ENCODE measurements at regions not wholly inside any gene's neighbourhood (a gene's known extent, or its start where the extent isn't known, plus 50 kb on each side); places are given as distances from the start of the nearest gene placed in this dataset.

DNA sequence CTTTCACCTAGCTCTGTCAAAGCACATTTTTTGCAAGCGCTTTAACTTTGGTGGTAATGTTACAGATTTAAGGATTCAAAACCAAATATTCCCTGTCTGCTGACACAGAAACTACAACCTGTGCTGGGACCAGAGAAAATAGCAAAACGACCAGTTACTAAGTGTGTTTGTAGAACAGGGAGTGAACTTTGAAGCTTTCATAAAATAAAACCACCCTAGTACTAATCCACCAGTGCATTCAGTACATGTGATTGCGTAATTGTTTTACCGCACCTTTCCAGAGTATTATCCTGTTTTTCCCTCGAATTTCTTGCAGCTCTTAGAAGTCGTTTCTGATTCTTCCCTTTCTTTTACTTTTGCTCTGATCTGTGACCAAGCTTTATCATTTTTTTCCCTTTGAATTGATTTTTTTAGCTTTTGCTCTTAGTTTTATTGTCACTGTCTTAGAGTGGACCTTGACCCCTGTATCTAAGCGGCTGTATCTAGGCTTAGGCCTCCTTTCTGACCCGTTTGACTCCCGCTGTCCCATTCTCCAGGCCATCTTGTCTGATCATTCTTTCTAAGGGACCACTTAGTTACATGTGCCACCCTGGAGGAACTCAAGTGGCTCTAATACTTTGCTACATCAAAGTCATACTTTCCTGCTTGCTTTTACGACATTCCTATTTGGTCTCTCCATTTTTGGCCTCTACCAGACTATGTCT is 429.4 kb downstream of the PCNX1 start:
- H3K9me3 ChIP-seq (ENCODE audit: insufficient read depth, low read length): no peaks in the 10 kb centered on the region
- no peaks in the 10 kb centered on the region for H3K36me3 ChIP-seq (ENCODE audit: insufficient read depth, insufficient read length, low read length)
- no peak overlapping the region for H3K9ac ChIP-seq (ENCODE audit: insufficient read length, low read depth)
- TF ChIP-seq SUZ12 (IDR thresholded peaks at IDR 0.05; ENCODE audit: extremely low read depth, insufficient read depth, insufficient read length): no peak
- TF ChIP-seq YY1 (IDR thresholded peaks at IDR 0.05; ENCODE audit: insufficient read depth, insufficient read length): no peak
- no peak for TF ChIP-seq ZNF274 (IDR thresholded peaks at IDR 0.05; ENCODE audit: low read depth, low read length)
- no peak overlapping the region for H3K4me3 ChIP-seq (ENCODE audit: insufficient read length, low read depth)
- H3K27me3 ChIP-seq (ENCODE audit: insufficient read depth, insufficient read length): no peaks in the 10 kb centered on the region
- no peak for DNase-seq (ENCODE audit: low read depth, low spot score)
- no peaks in the 10 kb centered on the region for H3K4me1 ChIP-seq (ENCODE audit: insufficient read depth, insufficient read length)

DNA sequence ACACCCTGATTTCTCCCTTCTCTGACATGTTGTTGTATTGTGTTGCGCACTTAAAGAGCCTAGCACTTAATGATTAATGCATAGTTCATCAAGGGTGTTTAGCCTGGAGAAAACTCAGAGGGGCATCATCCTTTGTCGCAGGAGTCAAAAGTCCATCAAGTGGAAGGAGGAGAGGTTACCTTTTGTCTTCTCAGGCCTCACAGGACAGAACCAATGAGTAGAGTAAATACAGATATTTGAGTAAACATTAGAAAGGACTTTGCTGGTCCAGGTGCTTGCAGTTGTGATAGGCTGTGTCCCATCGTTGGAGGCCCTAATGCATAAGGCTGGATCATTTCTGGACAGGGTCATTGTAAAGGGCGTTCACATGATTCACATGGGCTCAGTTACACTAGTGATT is 430.9 kb downstream of the PCNX1 start:
- Histone ChIP-seq H3K9me3 (ENCODE audit: insufficient read depth, low read length) (no peaks in the 10 kb centered on the region), H3K4me1 (ENCODE audit: insufficient read depth, insufficient read length) (no peaks in the 10 kb centered on the region), H3K36me3 (ENCODE audit: insufficient read depth, insufficient read length, low read length) (no peaks in the 10 kb centered on the region), H3K9ac (ENCODE audit: insufficient read length, low read depth) (no peak overlapping the region), H3K27me3 (ENCODE audit: insufficient read depth, insufficient read length) (no peaks in the 10 kb centered on the region), H3K4me3 (ENCODE audit: insufficient read length, low read depth) (no peak overlapping the region)
- DNase-seq (ENCODE audit: low read depth, low spot score): no peak
- TF ChIP-seq YY1 (IDR thresholded peaks at IDR 0.05; ENCODE audit: insufficient read depth, insufficient read length) (no peak), ZNF274 (IDR thresholded peaks at IDR 0.05; ENCODE audit: low read depth, low read length) (no peak), SUZ12 (IDR thresholded peaks at IDR 0.05; ENCODE audit: extremely low read depth, insufficient read depth, insufficient read length) (no peak)

DNA sequence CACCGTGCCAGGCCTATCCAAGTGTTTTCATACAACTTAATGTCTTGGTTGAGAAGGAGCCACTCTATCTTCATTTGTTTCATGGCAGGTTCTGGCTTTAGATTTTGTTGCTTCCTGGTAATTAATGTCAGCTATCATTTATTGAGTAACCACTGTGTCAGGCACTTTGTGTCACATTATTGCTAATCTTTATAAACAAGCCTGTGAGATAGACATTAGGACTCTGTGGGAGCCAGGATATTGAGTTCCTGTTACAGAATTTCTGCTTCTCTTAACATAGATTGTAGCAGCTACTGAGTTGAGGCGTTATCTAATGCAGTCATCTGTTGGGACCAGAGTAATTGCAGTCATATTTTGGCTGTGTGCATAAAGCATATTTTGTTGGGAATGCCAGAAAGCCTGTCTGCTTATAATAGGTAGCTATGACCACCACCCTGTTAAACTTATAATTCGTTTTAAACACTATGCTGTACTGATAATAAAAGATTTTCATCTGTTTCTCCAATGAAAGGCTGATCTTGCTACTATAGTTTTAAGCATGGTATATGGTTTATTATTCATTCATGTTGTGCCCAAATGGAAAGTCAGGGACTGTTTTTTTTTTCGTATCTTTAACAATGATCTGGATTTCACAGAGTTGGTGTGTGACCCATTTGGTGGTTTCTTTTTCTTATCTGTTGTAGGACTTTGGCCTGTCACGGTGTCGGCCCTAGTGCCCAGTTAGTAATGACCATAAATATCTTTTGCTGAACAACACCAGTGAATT is 432.6 kb downstream of the PCNX1 start:
- H3K9me3 ChIP-seq (ENCODE audit: insufficient read depth, low read length): no peaks in the 10 kb centered on the region
- no peaks in the 10 kb centered on the region for H3K27me3 ChIP-seq (ENCODE audit: insufficient read depth, insufficient read length)
- no peak overlapping the region for H3K9ac ChIP-seq (ENCODE audit: insufficient read length, low read depth)
- no peaks in the 10 kb centered on the region for H3K4me1 ChIP-seq (ENCODE audit: insufficient read depth, insufficient read length)
- no peak for DNase-seq (ENCODE audit: low read depth, low spot score)
- H3K4me3 ChIP-seq (ENCODE audit: insufficient read length, low read depth): no peak overlapping the region
- no peaks in the 10 kb centered on the region for H3K36me3 ChIP-seq (ENCODE audit: insufficient read depth, insufficient read length, low read length)
- TF ChIP-seq YY1 (IDR thresholded peaks at IDR 0.05; ENCODE audit: insufficient read depth, insufficient read length): no peak
- TF ChIP-seq ZNF274 (IDR thresholded peaks at IDR 0.05; ENCODE audit: low read depth, low read length): no peak
- TF ChIP-seq SUZ12 (IDR thresholded peaks at IDR 0.05; ENCODE audit: extremely low read depth, insufficient read depth, insufficient read length): no peak

DNA sequence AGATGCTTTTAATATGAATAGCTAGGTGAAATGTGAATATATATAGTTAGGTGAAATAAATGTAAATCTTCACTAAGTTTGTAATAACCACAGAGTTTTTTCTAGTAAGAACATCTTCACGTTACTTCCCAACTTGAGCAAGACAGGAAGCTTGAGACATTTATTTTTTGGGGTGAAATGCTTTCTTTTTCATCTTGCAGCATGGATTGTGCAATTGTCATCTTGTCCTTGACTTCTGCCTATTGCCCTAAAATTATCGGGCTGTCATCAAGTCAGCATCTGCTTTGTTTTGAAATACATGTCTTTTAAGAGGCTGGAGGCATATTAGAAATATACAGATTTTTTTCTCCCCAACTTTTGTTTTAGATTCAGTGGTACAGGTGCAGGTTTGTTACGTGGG is 433.9 kb downstream of the PCNX1 start:
- TF ChIP-seq SUZ12 (IDR thresholded peaks at IDR 0.05; ENCODE audit: extremely low read depth, insufficient read depth, insufficient read length) (no peak), YY1 (IDR thresholded peaks at IDR 0.05; ENCODE audit: insufficient read depth, insufficient read length) (no peak), ZNF274 (IDR thresholded peaks at IDR 0.05; ENCODE audit: low read depth, low read length) (no peak)
- Histone ChIP-seq H3K36me3 (ENCODE audit: insufficient read depth, insufficient read length, low read length) (no peaks in the 10 kb centered on the region), H3K27me3 (ENCODE audit: insufficient read depth, insufficient read length) (no peaks in the 10 kb centered on the region), H3K9ac (ENCODE audit: insufficient read length, low read depth) (no peak overlapping the region), H3K4me1 (ENCODE audit: insufficient read depth, insufficient read length) (no peaks in the 10 kb centered on the region), H3K9me3 (ENCODE audit: insufficient read depth, low read length) (no peaks in the 10 kb centered on the region), H3K4me3 (ENCODE audit: insufficient read length, low read depth) (no peak overlapping the region)
- DNase-seq (ENCODE audit: low read depth, low spot score): no peak

DNA sequence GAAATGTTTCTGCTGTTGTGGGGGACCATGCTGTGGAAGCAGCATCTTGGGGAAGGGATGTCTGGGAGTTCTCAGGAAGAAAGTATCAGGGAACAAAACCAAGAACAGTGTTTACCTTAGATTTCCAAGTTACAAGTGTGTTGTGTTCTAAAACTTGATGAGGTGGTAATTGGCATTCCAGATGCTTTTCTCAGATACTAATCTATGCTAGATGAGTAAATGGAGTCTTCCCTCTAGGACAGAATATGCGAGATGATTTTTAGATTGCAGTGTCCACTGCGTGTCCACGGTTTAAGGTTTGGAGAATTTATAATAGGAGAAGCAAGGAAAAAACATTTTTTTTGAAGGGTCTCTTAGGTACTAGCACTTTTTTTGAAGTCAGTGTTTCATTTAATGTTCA is 436.5 kb downstream of the PCNX1 start:
- no peaks in the 10 kb centered on the region for H3K27me3 ChIP-seq (ENCODE audit: insufficient read depth, insufficient read length)
- no peak for DNase-seq (ENCODE audit: low read depth, low spot score)
- no peaks in the 10 kb centered on the region for H3K36me3 ChIP-seq (ENCODE audit: insufficient read depth, insufficient read length, low read length)
- H3K4me1 ChIP-seq (ENCODE audit: insufficient read depth, insufficient read length): no peaks in the 10 kb centered on the region
- no peak overlapping the region for H3K9ac ChIP-seq (ENCODE audit: insufficient read length, low read depth)
- H3K4me3 ChIP-seq (ENCODE audit: insufficient read length, low read depth): no peak overlapping the region
- no peaks in the 10 kb centered on the region for H3K9me3 ChIP-seq (ENCODE audit: insufficient read depth, low read length)
- TF ChIP-seq SUZ12 (IDR thresholded peaks at IDR 0.05; ENCODE audit: extremely low read depth, insufficient read depth, insufficient read length) (no peak), ZNF274 (IDR thresholded peaks at IDR 0.05; ENCODE audit: low read depth, low read length) (no peak), YY1 (IDR thresholded peaks at IDR 0.05; ENCODE audit: insufficient read depth, insufficient read length) (no peak)

DNA sequence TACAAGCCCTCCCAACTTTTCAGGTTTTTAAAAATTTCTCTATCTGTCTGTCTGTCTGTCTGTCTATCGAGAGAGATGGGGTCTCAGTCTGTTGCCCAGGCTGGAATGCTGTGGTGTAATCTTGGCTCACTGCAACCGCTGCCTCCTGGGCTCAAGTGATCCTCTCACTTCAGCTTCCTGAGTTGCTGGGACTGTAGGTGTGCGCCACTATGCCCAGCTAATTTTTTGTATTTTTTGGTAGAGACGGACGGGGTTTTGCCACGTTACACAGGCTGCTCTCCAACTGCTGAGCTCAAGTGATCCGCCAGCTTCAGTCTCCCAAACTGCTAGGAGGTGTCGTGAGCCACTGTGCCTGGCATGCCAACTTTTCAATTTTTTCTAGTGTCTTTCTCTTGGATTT is 437.2 kb downstream of the PCNX1 start:
- no peaks in the 10 kb centered on the region for H3K36me3 ChIP-seq (ENCODE audit: insufficient read depth, insufficient read length, low read length)

DNA sequence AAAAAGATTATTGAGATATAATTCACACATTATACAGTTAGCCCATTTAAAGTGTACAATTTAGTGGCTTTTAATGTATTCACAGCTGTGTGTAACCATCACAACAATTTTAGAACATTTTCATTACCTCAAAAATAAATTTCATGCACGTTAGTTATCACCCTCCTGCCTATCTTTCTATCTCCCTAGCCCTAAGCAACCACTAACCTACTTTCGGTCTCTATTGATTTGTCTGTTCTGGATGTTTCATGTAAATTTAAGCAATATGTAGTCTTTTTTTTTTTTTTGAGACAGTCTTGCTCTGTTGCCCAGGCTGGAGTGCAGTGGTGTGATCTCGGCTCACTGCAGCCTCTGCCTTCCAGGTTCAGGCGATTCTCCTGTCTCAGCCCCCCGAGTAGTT is 439.4 kb downstream of the PCNX1 start:
- no peak overlapping the region for H3K4me3 ChIP-seq (ENCODE audit: insufficient read length, low read depth)
- no peaks in the 10 kb centered on the region for H3K27me3 ChIP-seq (ENCODE audit: insufficient read depth, insufficient read length)
- TF ChIP-seq YY1 (IDR thresholded peaks at IDR 0.05; ENCODE audit: insufficient read depth, insufficient read length): no peak
- no peak for TF ChIP-seq SUZ12 (IDR thresholded peaks at IDR 0.05; ENCODE audit: extremely low read depth, insufficient read depth, insufficient read length)
- TF ChIP-seq ZNF274 (IDR thresholded peaks at IDR 0.05; ENCODE audit: low read depth, low read length): no peak
- H3K36me3 ChIP-seq (ENCODE audit: insufficient read depth, insufficient read length, low read length): no peaks in the 10 kb centered on the region
- H3K9me3 ChIP-seq (ENCODE audit: insufficient read depth, low read length): no peaks in the 10 kb centered on the region
- no peaks in the 10 kb centered on the region for H3K4me1 ChIP-seq (ENCODE audit: insufficient read depth, insufficient read length)
- DNase-seq (ENCODE audit: low read depth, low spot score): no peak
- H3K9ac ChIP-seq (ENCODE audit: insufficient read length, low read depth): no peak overlapping the region

More for the DNA sequence above, 437.2 kb downstream of the PCNX1 start:
- Histone ChIP-seq H3K9ac (ENCODE audit: insufficient read length, low read depth) (no peak overlapping the region), H3K9me3 (ENCODE audit: insufficient read depth, low read length) (no peaks in the 10 kb centered on the region), H3K4me1 (ENCODE audit: insufficient read depth, insufficient read length) (no peaks in the 10 kb centered on the region), H3K27me3 (ENCODE audit: insufficient read depth, insufficient read length) (no peaks in the 10 kb centered on the region), H3K4me3 (ENCODE audit: insufficient read length, low read depth) (no peak overlapping the region)
- DNase-seq (ENCODE audit: low read depth, low spot score): no peak
- no peak for TF ChIP-seq YY1 (IDR thresholded peaks at IDR 0.05; ENCODE audit: insufficient read depth, insufficient read length)
- no peak for TF ChIP-seq ZNF274 (IDR thresholded peaks at IDR 0.05; ENCODE audit: low read depth, low read length)
- no peak for TF ChIP-seq SUZ12 (IDR thresholded peaks at IDR 0.05; ENCODE audit: extremely low read depth, insufficient read depth, insufficient read length)
